ENCODE measurements at regions not wholly inside any gene's neighbourhood (a gene's known extent, or its start where the extent isn't known, plus 50 kb on each side); places are given as distances from the start of the nearest gene placed in this dataset.
"Not testable (repeated sequence)": the region's sequence is repeated elsewhere in the genome, so short reads cannot be mapped to it uniquely, and the experiment has no call there.

DNA sequence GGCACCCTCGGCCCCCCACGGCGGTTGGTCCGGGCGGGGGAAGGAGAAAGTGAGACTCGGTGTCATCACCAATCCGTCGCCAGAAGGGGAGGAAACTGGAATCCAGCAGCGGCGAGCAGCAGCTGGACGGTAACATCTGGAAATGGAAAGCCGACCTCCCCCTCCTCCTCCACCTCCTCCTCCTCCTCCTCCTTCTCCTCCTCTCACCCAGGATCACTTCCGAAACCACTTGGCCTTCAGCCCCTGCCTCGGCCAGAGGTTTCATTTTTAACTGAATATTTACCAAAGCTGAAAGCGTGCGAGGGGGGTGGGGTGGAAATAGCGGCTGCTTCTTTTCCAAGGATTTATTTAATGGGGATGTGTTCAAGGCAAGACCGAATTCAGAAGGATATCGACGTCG is 72.5 kb upstream of the NBPF9 start:
- TF ChIP-seq CTCF (IDR thresholded peaks at IDR 0.05; ENCODE audit: low read length); EZH2 (IDR thresholded peaks at IDR 0.05; ENCODE audit: borderline replicate concordance, low read length): not testable (repeated sequence)
